ENCODE measurements at regions not wholly inside any gene's neighbourhood (a gene's known extent, or its start where the extent isn't known, plus 50 kb on each side); places are given as distances from the start of the nearest gene placed in this dataset.

- DNase-seq (ENCODE audit: low spot score) = no peak
- CTCF ChIA-PET (ENCODE audit: unreplicated experiment) = no interaction called here
- BruUV-seq (replicated peaks) = no TSS peak
- TF ChIP-seq EZH2phosphoT487 (IDR thresholded peaks at IDR 0.05; ENCODE audit: borderline replicate concordance, low read depth, low read length) = no peak
- TF ChIP-seq CTCF (conservative IDR thresholded peaks at IDR 0.05; ENCODE audit: low read length) = no peak
- no peaks in the 10 kb centered on the region for H4K20me1 ChIP-seq (ENCODE audit: insufficient read depth, low read length)
- no peaks in the 10 kb centered on the region for H3K4me1 ChIP-seq (ENCODE audit: insufficient read depth, low read length, poor library complexity, severe bottlenecking)
- no peaks in the 10 kb centered on the region for H3K9me2 ChIP-seq (ENCODE audit: insufficient read depth, low read length)
- POLR2A ChIA-PET = no interaction called here
- H2AFZ ChIP-seq (ENCODE audit: low read length) = no peak overlapping the region
- intact Hi-C loops (cut with micrococcal nuclease; ENCODE audit: unreplicated experiment) = no loop called here
- no peak overlapping the region for H3K4me3 ChIP-seq (ENCODE audit: low read depth, low read length, poor library complexity, severe bottlenecking)
- H3K36me3 ChIP-seq (ENCODE audit: insufficient read depth, low read length) = no peaks in the 10 kb centered on the region
- no peaks in the 10 kb centered on the region for H3K9me3 ChIP-seq (ENCODE audit: low read length)
- no peak overlapping the region for H3K27ac ChIP-seq (ENCODE audit: low read depth, low read length, poor library complexity, severe bottlenecking)
- H3K79me2 ChIP-seq (ENCODE audit: insufficient read depth, low read depth, low read length) = no peaks in the 10 kb centered on the region
- no peak overlapping the region for H3K4me2 ChIP-seq (ENCODE audit: low read length)
Measured at GRCh38 chr2:155696571-155696970, 636.0 kb downstream of the NR4A2 start.

GRCh38 chr2:155695505-155695904 is 637.0 kb downstream of the NR4A2 start:
- no TSS peak for BruUV-seq (replicated peaks)
- no peak overlapping the region for H3K27ac ChIP-seq (ENCODE audit: low read depth, low read length, poor library complexity, severe bottlenecking)
- H4K20me1 ChIP-seq (ENCODE audit: insufficient read depth, low read length) = no peaks in the 10 kb centered on the region
- no peak for DNase-seq (ENCODE audit: low spot score)
- H3K9me3 ChIP-seq (ENCODE audit: low read length) = no peaks in the 10 kb centered on the region
- no peak overlapping the region for H3K4me2 ChIP-seq (ENCODE audit: low read length)
- TF ChIP-seq EZH2phosphoT487 (IDR thresholded peaks at IDR 0.05; ENCODE audit: borderline replicate concordance, low read depth, low read length) (no peak), CTCF (conservative IDR thresholded peaks at IDR 0.05; ENCODE audit: low read length) (no peak)
- H2AFZ ChIP-seq (ENCODE audit: low read length) = no peak overlapping the region
- H3K36me3 ChIP-seq (ENCODE audit: insufficient read depth, low read length) = no peaks in the 10 kb centered on the region
- CTCF ChIA-PET (ENCODE audit: unreplicated experiment) = no interaction called here
- POLR2A ChIA-PET = interaction anchor here (0.6 kb wide), 1 partner anchor 256 kb away, joined by 3 read pairs; no protein-coding TSS in a partner anchor
- H3K79me2 ChIP-seq (ENCODE audit: insufficient read depth, low read depth, low read length) = no peaks in the 10 kb centered on the region
- H3K9me2 ChIP-seq (ENCODE audit: insufficient read depth, low read length) = no peaks in the 10 kb centered on the region
- intact Hi-C loops (cut with micrococcal nuclease; ENCODE audit: unreplicated experiment) = no loop called here
- no peak overlapping the region for H3K4me3 ChIP-seq (ENCODE audit: low read depth, low read length, poor library complexity, severe bottlenecking)
- no peaks in the 10 kb centered on the region for H3K4me1 ChIP-seq (ENCODE audit: insufficient read depth, low read length, poor library complexity, severe bottlenecking)

GRCh38 chr2:155692856-155693255 is 639.7 kb downstream of the NR4A2 start:
- Histone ChIP-seq H3K4me1 (ENCODE audit: insufficient read depth, low read length, poor library complexity, severe bottlenecking) (no peaks in the 10 kb centered on the region), H4K20me1 (ENCODE audit: insufficient read depth, low read length) (no peaks in the 10 kb centered on the region), H3K9me3 (ENCODE audit: low read length) (no peaks in the 10 kb centered on the region), H3K36me3 (ENCODE audit: insufficient read depth, low read length) (no peaks in the 10 kb centered on the region), H2AFZ (ENCODE audit: low read length) (no peak overlapping the region), H3K27ac (ENCODE audit: low read depth, low read length, poor library complexity, severe bottlenecking) (no peak overlapping the region), H3K79me2 (ENCODE audit: insufficient read depth, low read depth, low read length) (no peaks in the 10 kb centered on the region), H3K4me3 (ENCODE audit: low read depth, low read length, poor library complexity, severe bottlenecking) (no peak overlapping the region), H3K9me2 (ENCODE audit: insufficient read depth, low read length) (no peaks in the 10 kb centered on the region), H3K4me2 (ENCODE audit: low read length) (no peak overlapping the region)
- POLR2A ChIA-PET = no interaction called here
- no TSS peak for BruUV-seq (replicated peaks)
- CTCF ChIA-PET (ENCODE audit: unreplicated experiment) = no interaction called here
- DNase-seq (ENCODE audit: low spot score) = no peak
- TF ChIP-seq EZH2phosphoT487 (IDR thresholded peaks at IDR 0.05; ENCODE audit: borderline replicate concordance, low read depth, low read length) (no peak), CTCF (conservative IDR thresholded peaks at IDR 0.05; ENCODE audit: low read length) (no peak)
- intact Hi-C loops (cut with micrococcal nuclease; ENCODE audit: unreplicated experiment) = no loop called here
